ENCODE measurements at regions not wholly inside any gene's neighbourhood (a gene's known extent, or its start where the extent isn't known, plus 50 kb on each side); places are given as distances from the start of the nearest gene placed in this dataset.

GRCh38 chr13:73513751-73514150 lies 454.9 kb downstream of the KLF5 start:
- 78% methylated on average over 2 of the region's 3 CpGs for WGBS
- Histone ChIP-seq H3K4ac (ENCODE audit: low read depth in 1 of 2, low read length in 2 of 2) (no peak overlapping the region), H3K36me3 (ENCODE audit: control insufficient read depth in 1 of 2, insufficient read depth in 2 of 2, low read depth in 1 of 2, low read length in 2 of 2) (no peaks in the 10 kb centered on the region), H2BK15ac (ENCODE audit: low read depth, poor library complexity, severe bottlenecking) (no peak overlapping the region), H3K23ac (ENCODE audit: low read length in 2 of 2) (no peak overlapping the region), H2BK120ac (ENCODE audit: low read depth, low read length) (no peak overlapping the region), H3K14ac (ENCODE audit: low read length in 2 of 2) (no peak overlapping the region), H3K27ac (ENCODE audit: low read length, poor library complexity, severe bottlenecking) (no peak overlapping the region), H3K9me3 (ENCODE audit: control insufficient read depth, low read length) (no peaks in the 10 kb centered on the region), H3K9ac (ENCODE audit: low read length) (no peak overlapping the region), H3K79me1 (replicated peaks; ENCODE audit: low read length, poor library complexity, severe bottlenecking) (no peaks in the 10 kb centered on the region), H3K18ac (ENCODE audit: low read depth in 1 of 2, low read length in 2 of 2) (no peak overlapping the region), H3K4me3 (ENCODE audit: insufficient read depth in 1 of 2, low read depth in 1 of 2, low read length in 2 of 2) (no peak overlapping the region), H2AFZ (ENCODE audit: low read depth, low read length) (no peak overlapping the region), H2AK5ac (ENCODE audit: low read length, severe bottlenecking) (no peak overlapping the region), H3K4me1 (ENCODE audit: control insufficient read depth, insufficient read depth, low read depth, low read length) (no peaks in the 10 kb centered on the region), H2BK12ac (ENCODE audit: low read length in 2 of 2) (no peak overlapping the region), H4K8ac (ENCODE audit: low read length) (no peak overlapping the region), H2BK5ac (ENCODE audit: low read depth, low read length, poor library complexity, severe bottlenecking) (no peak overlapping the region), H4K91ac (ENCODE audit: low read length) (no peak overlapping the region), H3K27me3 (ENCODE audit: control insufficient read depth in 1 of 2, insufficient read depth in 1 of 2, low read length in 2 of 2) (no peaks in the 10 kb centered on the region), H3K4me2 (ENCODE audit: low read length, poor library complexity, severe bottlenecking) (no peak overlapping the region)
- DNase-seq, result no peak

- Histone ChIP-seq H3K9me3 (ENCODE audit: control insufficient read depth, low read length) (no peaks in the 10 kb centered on the region), H3K18ac (ENCODE audit: low read depth in 1 of 2, low read length in 2 of 2) (no peak overlapping the region), H3K79me1 (replicated peaks; ENCODE audit: low read length, poor library complexity, severe bottlenecking) (no peaks in the 10 kb centered on the region), H3K36me3 (ENCODE audit: control insufficient read depth in 1 of 2, insufficient read depth in 2 of 2, low read depth in 1 of 2, low read length in 2 of 2) (no peaks in the 10 kb centered on the region), H3K4me3 (ENCODE audit: insufficient read depth in 1 of 2, low read depth in 1 of 2, low read length in 2 of 2) (no peak overlapping the region), H2AK5ac (ENCODE audit: low read length, severe bottlenecking) (no peak overlapping the region), H3K23ac (ENCODE audit: low read length in 2 of 2) (no peak overlapping the region), H2AFZ (ENCODE audit: low read depth, low read length) (no peak overlapping the region), H3K27me3 (ENCODE audit: control insufficient read depth in 1 of 2, insufficient read depth in 1 of 2, low read length in 2 of 2) (no peaks in the 10 kb centered on the region), H3K27ac (ENCODE audit: low read length, poor library complexity, severe bottlenecking) (no peak overlapping the region), H3K9ac (ENCODE audit: low read length) (no peak overlapping the region), H2BK15ac (ENCODE audit: low read depth, poor library complexity, severe bottlenecking) (no peak overlapping the region), H2BK12ac (ENCODE audit: low read length in 2 of 2) (no peak overlapping the region), H2BK5ac (ENCODE audit: low read depth, low read length, poor library complexity, severe bottlenecking) (no peak overlapping the region), H3K4me1 (ENCODE audit: control insufficient read depth, insufficient read depth, low read depth, low read length) (no peaks in the 10 kb centered on the region), H3K4me2 (ENCODE audit: low read length, poor library complexity, severe bottlenecking) (no peak overlapping the region), H3K14ac (ENCODE audit: low read length in 2 of 2) (no peak overlapping the region), H3K4ac (ENCODE audit: low read depth in 1 of 2, low read length in 2 of 2) (no peak overlapping the region), H4K91ac (ENCODE audit: low read length) (no peak overlapping the region), H4K8ac (ENCODE audit: low read length) (no peak overlapping the region), H2BK120ac (ENCODE audit: low read depth, low read length) (no peak overlapping the region)
- no peak for DNase-seq
- 100% methylated on average over 1 of the region's 2 CpGs for WGBS
These were observed 450.0 kb downstream of the KLF5 start for GRCh38 chr13:73508841-73509240.

GRCh38 chr13:73505376-73505890 lies 446.6 kb downstream of the KLF5 start:
- Histone ChIP-seq H3K36me3 (ENCODE audit: control insufficient read depth in 1 of 2, insufficient read depth in 2 of 2, low read depth in 1 of 2, low read length in 2 of 2) (no peaks in the 10 kb centered on the region), H2BK15ac (ENCODE audit: low read depth, poor library complexity, severe bottlenecking) (no peak overlapping the region), H2BK120ac (ENCODE audit: low read depth, low read length) (no peak overlapping the region), H3K23ac (ENCODE audit: low read length in 2 of 2) (no peak overlapping the region), H3K9ac (ENCODE audit: low read length) (no peak overlapping the region), H2AK5ac (ENCODE audit: low read length, severe bottlenecking) (no peak overlapping the region), H2AFZ (ENCODE audit: low read depth, low read length) (no peak overlapping the region), H3K79me1 (replicated peaks; ENCODE audit: low read length, poor library complexity, severe bottlenecking) (no peaks in the 10 kb centered on the region), H3K4me1 (ENCODE audit: control insufficient read depth, insufficient read depth, low read depth, low read length) (no peaks in the 10 kb centered on the region), H3K4ac (ENCODE audit: low read depth in 1 of 2, low read length in 2 of 2) (no peak overlapping the region), H3K4me3 (ENCODE audit: insufficient read depth in 1 of 2, low read depth in 1 of 2, low read length in 2 of 2) (no peak overlapping the region), H3K18ac (ENCODE audit: low read depth in 1 of 2, low read length in 2 of 2) (no peak overlapping the region), H4K8ac (ENCODE audit: low read length) (no peak overlapping the region), H2BK5ac (ENCODE audit: low read depth, low read length, poor library complexity, severe bottlenecking) (no peak overlapping the region), H3K14ac (ENCODE audit: low read length in 2 of 2) (no peak overlapping the region), H2BK12ac (ENCODE audit: low read length in 2 of 2) (no peak overlapping the region), H3K9me3 (ENCODE audit: control insufficient read depth, low read length) (no peaks in the 10 kb centered on the region), H3K27ac (ENCODE audit: low read length, poor library complexity, severe bottlenecking) (no peak overlapping the region), H4K91ac (ENCODE audit: low read length) (no peak overlapping the region), H3K4me2 (ENCODE audit: low read length, poor library complexity, severe bottlenecking) (no peak overlapping the region), H3K27me3 (ENCODE audit: control insufficient read depth in 1 of 2, insufficient read depth in 1 of 2, low read length in 2 of 2) (no peaks in the 10 kb centered on the region)
- no peak for DNase-seq
- no CpG with 5 or more reads among the region's 5 CpGs for WGBS

- H3K4me3 ChIP-seq (ENCODE audit: insufficient read depth in 1 of 2, low read depth in 1 of 2, low read length in 2 of 2), result no peak overlapping the region
- no peak overlapping the region for H2AK5ac ChIP-seq (ENCODE audit: low read length, severe bottlenecking)
- no peak overlapping the region for H2AFZ ChIP-seq (ENCODE audit: low read depth, low read length)
- H2BK12ac ChIP-seq (ENCODE audit: low read length in 2 of 2), result no peak overlapping the region
- no peaks in the 10 kb centered on the region for H3K9me3 ChIP-seq (ENCODE audit: control insufficient read depth, low read length)
- H3K27me3 ChIP-seq (ENCODE audit: control insufficient read depth in 1 of 2, insufficient read depth in 1 of 2, low read length in 2 of 2), result no peaks in the 10 kb centered on the region
- no peak overlapping the region for H3K4ac ChIP-seq (ENCODE audit: low read depth in 1 of 2, low read length in 2 of 2)
- no peaks in the 10 kb centered on the region for H3K36me3 ChIP-seq (ENCODE audit: control insufficient read depth in 1 of 2, insufficient read depth in 2 of 2, low read depth in 1 of 2, low read length in 2 of 2)
- no peak overlapping the region for H3K27ac ChIP-seq (ENCODE audit: low read length, poor library complexity, severe bottlenecking)
- no peak overlapping the region for H3K23ac ChIP-seq (ENCODE audit: low read length in 2 of 2)
- no peak for DNase-seq
- H3K18ac ChIP-seq (ENCODE audit: low read depth in 1 of 2, low read length in 2 of 2), result no peak overlapping the region
- peaks cover 2% of the 10 kb centered on the region for H3K4me1 ChIP-seq (ENCODE audit: control insufficient read depth, insufficient read depth, low read depth, low read length)
- H2BK120ac ChIP-seq (ENCODE audit: low read depth, low read length), result no peak overlapping the region
- no peak overlapping the region for H4K91ac ChIP-seq (ENCODE audit: low read length)
- H3K14ac ChIP-seq (ENCODE audit: low read length in 2 of 2), result no peak overlapping the region
- no peak overlapping the region for H2BK5ac ChIP-seq (ENCODE audit: low read depth, low read length, poor library complexity, severe bottlenecking)
- no peaks in the 10 kb centered on the region for H3K79me1 ChIP-seq (replicated peaks; ENCODE audit: low read length, poor library complexity, severe bottlenecking)
- H3K4me2 ChIP-seq (ENCODE audit: low read length, poor library complexity, severe bottlenecking), result no peak overlapping the region
- no peak overlapping the region for H4K8ac ChIP-seq (ENCODE audit: low read length)
- 88% methylated on average over 4 of the region's 4 CpGs for WGBS
- H3K9ac ChIP-seq (ENCODE audit: low read length), result no peak overlapping the region
- H2BK15ac ChIP-seq (ENCODE audit: low read depth, poor library complexity, severe bottlenecking), result no peak overlapping the region
These were observed 440.9 kb downstream of the KLF5 start for GRCh38 chr13:73499695-73500094.

Data from mesenchymal stem cell (in vitro differentiated cells and primary cell).